GM03348 (cell line): ENCODE measurements at regions not wholly inside any gene's neighbourhood (a gene's known extent, or its start where the extent isn't known, plus 50 kb on each side); places are given as distances from the start of the nearest gene placed in this dataset.

Experiments
- DNase-seq: peaks from one replicate; pipeline ENCODE4 v3.0.0; 2012; ENCODE audit warnings: low spot score

DNA sequence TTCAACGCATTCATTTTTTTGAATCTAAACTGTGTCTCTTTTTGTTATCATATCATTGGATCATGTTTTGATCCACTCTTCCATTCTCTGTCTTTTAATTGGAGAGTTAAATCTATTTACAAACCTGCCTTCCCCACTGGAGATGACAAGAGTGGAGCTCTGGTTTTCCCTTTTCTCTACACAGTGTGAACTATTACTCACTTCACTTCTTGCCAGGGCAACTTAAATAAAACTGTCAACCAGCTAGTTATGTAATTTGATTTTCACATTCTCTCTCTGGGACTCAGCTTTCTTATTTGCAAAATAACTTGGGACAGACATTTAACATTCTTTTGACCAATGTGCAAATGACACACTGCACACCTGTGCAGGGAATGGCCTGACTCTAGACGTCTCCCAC, 230.8 kb upstream of the CST7 start:
- no peak for DNase-seq

DNA sequence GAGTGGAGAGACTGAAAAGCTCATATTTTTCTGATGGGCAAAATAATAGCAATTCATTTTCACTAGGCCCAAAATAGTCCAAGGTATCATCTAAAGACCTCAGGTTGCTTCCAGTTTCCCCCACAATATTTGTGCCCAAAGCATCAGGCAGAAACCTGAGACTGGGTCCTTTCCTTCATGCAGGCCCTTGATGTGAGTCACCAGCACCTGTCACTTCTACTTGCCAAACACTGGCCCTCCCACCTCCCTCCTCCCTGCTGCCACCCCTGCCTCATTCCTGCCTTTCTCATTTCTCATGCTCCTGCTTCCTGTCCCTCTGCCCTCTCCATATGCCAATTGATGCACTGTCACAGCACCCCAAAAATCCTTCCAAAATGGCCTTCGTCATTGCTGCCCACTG, 230.4 kb upstream of the CST7 start:
- DNase-seq: no peak

DNA sequence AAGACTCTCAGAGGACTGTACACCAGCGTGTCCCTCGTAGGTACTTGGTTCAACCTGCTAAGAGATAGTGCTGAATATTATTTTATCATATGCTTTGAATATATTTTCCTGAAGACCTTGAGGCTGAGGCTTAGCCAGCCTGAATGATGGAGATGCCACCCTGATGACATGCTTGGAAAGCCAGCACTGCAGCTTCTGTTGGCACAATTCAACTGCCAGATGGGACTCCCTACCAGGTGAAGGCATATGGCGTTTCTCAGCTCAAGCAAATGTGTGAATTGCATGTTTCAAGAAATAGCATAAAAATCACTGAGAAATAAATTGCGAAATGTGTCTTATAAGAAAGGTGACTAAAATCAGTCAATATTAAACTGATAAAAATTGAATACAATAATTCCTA, 228.1 kb upstream of the CST7 start:
- no peak for DNase-seq

DNA sequence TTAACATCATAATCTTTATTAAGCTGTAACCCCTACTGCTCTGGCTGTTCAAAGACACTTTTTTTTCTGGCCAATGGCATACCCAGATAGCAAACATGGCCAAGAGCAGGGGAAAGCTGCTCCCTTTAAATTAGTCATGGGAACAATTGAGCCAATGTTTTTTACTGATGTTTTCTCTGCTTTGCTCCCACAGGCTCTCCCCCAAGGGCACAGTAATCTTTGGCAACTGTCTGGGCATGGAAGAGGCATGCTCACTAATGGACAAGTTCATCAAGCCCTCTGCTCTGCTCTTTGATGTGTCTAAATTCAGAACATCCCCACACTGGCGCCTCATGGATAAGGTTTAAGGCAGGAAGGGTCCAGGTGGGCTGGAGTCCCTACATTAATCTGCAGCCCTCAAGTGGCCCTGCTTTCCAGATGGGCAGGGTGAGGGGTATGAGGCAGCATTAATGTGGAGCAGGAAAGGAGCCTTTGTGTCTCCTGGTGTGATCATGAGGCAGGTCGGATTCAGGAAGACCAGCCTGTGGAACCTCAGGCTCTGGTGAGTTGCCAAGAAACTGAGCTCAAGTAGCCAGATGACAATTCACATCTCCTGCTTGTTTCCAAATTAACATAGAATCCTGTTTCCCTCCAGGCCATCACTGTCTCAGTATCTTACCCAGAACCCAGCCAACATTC, 227.0 kb upstream of the CST7 start:
- DNase-seq: no peak

DNA sequence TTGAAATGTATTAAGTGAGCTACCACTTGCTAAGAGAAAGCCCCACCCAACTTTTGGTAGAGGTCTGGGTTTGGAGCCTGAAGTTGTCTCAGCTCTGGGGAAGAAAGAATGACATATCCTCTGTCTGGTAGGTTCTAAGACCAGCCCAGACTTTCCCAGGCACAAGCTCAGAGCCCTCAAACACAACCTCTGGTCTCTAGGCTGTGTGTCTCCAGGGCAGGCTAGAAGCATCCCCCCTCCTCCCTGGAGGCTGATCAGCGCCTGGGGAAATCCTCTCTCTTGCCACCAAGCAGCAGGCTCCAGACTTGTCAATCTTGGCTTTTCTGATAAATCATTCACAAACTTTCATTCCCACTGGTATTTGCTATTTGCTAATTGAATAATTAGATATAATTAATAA, 226.5 kb upstream of the CST7 start:
- no peak for DNase-seq

DNA sequence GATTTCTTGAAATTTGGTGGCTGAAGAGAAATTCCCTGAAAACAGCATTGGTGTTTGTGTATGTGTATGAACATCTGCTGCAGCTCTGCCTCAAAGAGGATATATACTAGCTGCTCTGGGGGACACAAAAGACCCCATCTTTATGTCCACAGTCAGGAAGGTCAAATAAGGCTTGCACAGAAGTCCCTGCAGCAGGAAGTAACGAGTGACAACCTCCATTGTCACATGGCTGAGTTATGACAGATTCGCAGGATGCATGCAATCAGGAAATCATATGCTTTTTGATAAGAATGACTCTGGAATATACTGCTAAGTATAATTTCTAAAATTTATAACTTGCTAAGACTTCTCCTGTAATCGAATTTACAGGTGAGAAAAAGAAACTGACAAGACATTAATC, 225.9 kb upstream of the CST7 start:
- no peak for DNase-seq

DNA sequence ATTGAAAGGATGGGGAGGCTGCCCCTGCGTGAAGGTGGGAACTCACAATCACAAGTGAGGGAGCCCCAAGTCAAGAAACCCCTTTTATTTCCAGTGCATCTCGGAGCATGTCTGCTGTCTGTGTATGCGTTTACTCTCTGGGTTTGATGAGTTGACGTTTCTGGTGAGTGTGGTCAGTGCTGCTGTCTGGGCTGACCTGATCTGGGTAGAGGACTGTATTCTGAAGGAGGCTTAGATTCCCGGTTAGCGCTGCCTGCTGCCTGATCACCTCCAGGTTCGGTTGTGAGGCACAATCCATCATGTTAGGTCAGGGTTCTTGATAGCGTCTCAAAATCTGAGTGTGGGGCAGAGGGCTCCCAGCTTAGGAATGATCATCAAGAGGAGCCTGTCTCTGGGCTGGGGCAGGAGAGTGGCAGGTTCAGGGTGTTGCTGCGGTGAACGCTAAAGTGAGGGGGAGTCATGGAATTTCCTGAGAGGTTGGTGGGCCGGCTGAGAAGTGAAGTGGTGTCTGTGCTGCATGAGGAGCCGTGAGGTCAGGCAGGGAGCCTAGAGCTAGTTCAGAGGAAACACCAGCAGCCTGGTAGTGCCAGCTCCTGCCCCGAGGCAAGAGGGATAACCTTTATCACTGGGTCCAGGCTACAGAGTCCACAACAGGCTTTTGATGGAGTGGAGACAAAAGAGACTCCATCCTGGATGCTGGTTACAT, 225.3 kb upstream of the CST7 start:
- DNase-seq: no peak

DNA sequence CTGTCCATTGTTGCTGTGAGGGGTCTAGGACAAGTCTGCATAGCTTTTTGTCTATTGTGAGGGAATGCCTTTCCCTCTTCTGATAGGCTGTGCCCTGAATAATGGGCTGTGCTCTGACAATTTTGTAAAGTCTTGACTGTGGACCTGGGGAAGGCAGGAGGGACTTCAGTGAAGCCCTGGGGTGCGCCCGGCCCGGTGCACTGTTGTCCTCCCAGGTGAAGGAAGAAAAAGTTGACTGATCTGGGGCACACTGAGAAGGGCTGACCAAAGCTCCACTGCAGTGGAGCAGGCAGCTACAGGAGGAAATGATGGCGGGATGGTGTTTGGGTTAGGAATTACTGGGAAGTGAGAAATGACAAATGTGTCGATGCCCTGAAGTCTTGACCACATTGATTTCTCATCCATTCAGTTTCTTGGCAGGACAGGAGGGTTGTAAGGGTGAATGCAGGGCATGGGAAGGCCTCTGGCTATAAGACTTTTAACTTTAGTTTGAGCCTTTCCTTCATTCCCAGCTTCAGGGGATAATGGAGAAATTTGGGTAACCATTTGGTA, 224.0 kb upstream of the CST7 start:
- no peak for DNase-seq

DNA sequence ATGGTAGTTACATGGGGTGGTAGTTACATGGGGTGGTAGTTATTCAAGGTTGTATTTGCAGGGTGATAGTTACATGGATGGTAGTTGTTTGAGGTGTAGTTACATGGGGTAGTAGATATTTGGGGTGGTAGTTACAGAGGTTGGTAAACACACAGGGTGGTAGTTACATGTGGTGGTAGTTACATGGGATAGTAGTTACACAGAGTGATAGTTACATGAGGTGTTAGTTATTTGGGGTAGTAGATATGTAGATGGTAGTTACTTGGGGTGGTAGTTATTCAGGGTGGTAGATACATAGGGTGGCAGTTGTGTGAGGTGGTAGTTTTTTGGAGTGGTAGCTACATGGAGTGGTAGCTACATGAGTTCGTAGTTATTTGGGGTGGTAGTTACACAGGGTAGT, 221.3 kb upstream of the CST7 start:
- DNase-seq: no peak

DNA sequence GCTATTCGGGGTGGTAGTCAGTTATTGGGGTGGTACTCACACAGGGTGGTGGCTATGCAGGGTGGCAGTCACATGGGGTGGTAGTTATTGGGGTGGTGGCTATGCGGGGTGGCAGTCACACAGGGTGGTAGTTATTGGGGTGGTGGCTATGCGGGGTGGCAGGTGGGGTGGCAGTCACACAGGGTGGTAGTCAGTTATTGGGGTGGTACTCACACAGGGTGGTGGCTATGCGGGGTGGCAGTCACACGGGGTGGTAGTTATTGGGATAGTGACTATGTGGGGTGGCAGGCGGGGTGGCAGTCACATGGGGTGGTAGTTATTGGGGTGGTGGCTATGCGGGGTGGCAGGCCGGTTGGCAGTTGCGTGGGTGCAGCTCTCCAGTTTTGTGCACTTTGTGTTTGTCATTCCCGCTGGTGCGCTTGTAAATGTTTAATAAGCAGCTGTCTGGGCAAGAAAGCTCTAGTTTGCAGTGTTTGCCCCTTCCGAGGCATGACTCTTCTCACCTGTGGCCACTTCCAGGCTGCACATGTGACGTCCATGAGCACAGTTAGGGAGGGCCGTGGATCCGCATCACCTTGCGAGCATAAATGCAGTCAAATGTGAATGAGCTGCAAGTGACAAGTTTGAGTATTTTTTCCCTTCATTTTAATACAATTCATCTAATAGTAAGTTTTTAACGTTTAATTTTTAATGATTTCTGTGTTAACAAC, 219.0 kb upstream of the CST7 start:
- no peak for DNase-seq

DNA sequence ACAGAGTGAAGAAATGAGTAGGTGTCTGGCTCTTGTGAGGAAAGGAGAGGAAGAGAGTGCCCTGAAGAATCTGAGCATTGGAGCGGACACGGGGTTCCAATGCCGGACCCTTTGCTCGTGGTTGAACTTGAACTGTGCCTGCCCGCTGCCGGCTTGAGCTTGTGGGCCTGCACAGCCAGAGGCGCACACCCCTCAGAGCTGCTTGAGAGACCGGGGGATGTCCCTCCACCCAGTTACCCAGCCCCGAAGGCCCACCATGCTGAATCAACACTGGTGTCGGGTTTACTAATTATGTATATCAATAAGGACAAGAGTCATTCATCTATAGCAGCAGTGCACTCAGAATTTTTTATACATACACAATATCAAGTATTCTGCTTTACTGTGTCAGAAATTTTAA, 218.3 kb upstream of the CST7 start:
- no peak for DNase-seq

DNA sequence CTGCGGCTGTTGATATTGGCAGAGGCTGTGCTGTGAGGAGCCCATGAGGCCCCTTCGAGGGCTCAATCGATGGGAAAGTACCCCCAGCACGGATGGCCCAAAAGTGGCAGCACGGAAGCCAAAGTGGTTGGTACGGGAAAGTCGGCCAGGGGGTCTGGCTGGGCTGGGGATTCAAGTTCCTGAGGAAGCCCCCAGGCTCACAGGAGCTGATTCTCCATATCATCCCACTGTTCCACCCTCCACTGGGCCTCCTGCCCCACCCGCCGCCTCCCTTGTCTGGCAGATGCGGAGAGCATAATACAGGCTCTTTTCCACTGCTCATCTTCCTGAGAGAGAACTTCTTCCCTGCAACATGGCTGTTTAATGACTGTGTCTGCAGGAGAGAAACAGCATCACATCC, 217.8 kb upstream of the CST7 start:
- no peak for DNase-seq

DNA sequence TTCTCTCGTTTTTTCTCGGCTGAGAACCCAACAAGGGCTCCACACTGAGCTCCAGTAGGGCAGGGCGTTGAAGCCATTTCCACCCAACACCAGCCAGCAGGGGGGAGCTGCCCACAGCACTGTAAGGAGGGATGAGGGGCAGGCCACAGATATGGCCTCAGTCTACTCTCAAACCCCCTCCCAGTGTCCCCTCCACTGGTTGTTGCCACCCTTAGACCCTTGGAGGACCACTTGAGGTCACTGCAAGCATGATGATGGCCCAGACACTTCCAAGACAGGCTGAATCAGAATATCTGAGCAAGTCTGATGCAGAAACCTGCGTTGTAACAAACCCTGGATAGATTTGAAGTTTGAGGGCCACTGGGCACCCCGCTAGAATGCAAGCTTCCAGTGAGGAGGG, 217.0 kb upstream of the CST7 start:
- DNase-seq: no peak

DNA sequence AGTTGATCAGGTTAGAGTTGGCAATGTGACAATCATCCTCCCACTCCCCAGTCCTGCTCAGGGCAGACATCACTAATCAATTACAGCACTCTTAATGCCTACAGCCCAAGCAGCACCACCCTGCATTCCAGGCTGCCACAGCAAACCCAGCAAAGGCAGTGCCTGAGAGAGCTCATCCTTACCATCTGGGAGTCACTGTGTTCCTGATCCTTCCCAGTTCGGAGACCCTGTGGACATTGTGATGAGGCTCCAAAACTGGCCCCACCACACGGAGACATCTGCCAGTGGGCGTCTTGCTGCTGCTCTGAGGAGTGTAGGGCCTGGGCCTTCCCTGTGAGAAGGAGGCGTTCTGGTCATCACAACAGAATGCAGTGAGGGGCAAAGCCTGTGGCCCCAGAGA, 216.5 kb upstream of the CST7 start:
- no peak for DNase-seq

DNA sequence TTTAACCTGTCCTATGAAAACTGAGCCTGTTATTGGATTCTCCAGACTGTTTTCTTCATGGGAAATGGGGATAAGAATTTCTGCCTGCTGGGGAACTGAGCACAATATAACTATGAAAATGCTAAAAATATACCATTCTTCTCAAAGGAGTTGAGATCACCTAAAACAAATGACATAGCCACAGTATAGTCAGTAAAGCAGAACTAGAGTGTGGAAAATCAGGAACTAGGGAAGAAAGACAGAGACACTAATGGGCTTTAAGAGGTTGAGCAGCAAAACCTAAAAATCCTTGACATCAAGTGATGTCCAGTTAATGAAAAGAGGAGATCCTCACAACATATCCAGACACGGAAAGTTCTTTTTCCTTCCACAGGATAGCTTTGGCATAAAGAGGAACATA, 215.7 kb upstream of the CST7 start:
- DNase-seq: no peak

DNA sequence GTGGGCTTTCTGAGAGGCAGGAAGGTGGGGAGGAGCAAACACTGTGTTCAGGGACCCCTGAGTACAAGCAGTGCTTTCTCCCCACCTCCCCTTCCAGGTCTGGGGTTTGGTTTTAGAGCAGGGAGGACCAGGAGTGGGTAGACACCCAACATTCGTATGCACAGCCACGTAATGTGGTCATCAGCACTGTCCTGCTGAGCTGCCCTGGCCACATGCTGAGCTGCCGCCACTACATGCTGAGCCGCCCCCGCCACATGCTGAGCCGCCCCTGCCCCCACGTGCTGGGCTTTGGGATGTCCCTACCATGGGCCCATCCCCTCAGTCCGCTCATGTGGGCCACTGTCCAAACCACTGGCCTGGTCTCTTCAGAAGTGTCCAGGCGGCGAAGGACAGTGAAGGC, 214.9 kb upstream of the CST7 start:
- DNase-seq: no peak

DNA sequence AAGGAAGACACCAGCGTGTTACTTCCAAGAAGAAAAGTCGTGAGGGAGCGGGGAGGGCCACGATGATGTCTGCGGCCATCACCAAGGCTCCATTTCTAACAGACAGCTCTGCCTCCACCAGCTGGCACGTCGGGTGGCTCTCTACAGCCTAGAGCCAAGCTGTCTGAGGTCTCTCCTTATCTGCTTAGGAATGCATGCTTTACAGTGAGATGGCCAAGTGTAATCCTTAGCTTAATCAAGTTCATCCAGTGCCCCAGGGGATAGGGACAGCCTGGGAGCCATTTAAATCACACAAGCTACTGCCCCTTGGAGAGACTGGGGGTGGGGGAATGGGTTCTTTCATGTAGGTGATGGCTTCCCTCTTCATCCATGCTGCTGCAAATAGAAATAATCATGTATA, 213.8 kb upstream of the CST7 start:
- DNase-seq: no peak

DNA sequence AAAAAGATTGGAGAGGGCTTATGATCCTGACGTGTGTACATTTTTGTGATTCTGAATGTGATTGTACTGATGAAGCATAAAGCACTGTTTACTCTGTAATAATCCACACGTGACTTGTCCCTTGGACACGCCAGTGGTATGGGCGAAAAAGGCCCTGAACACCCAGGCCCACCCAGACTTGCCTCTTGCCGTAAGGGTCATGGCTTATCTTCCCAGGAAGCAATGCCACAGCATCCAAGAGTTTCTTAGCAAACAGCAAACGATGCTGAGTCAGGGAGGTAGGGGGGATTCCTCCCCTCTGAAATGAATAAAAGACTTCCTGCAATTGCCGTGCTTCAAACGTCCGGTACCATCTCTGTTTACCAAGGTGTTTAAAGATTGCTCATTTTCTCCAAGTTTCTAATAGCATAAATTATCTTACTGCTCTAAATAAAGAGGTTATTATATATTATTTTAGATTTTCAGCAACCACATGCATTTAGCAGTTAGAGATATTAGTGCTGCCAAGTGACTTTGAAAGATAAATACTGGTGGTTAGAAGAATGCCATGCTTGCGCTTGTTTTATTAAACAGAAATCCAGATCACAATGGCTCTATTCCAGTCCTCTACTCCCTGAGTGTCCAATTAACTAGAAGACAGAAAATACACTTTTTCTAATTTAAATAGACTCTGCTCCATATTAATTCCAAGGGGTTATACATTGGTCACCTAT, 212.8 kb upstream of the CST7 start:
- DNase-seq: no peak

DNA sequence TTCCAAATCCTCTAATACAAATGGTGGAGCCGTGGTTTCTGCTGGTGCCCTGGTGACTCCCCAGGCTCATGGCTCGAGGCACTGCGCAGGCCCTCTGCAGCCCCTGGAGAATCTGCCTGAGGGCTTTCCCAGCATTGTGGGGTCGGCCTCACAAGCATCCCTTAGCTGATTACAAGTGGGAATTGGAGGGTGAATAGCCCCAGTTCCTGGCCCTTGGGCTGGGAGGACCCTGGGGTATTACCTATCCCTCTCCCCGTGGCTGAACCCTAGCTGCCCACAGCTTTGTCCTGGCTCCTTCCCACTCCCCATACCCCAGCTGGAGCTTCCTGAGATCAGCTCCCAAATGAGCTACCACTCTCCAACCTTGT, 212.2 kb upstream of the CST7 start:
- DNase-seq: no peak

DNA sequence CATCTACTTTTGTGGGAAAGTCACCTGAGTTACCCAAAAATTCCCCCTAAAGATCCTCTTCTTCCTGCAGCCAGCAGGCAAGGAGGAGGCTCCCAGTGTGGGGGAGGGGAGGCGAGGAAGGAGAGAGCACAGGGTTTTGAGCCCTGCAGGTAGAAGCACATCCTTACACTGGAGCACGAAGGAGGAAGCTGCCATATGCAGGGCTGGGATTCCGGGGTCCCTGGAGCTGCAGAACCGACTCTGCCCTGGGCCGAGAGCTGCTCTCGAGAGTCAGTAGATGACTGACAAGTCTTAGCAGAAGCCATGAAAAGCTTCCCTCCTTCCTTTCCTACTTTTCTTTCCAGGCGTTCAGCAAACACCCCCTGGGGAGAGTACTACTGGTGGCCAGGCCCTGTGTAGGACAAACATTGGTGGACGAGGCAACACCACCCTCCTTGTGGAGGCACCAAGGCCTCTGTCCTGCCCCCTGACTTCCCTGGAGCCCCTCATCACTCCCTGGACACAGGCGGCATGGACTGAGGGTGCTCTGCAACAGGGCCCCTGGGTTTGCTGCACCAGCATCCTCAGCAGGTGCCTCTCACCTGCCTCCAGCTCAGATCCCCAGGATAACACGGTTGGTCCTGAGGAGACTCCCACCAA, 211.7 kb upstream of the CST7 start:
- no peak for DNase-seq

DNA sequence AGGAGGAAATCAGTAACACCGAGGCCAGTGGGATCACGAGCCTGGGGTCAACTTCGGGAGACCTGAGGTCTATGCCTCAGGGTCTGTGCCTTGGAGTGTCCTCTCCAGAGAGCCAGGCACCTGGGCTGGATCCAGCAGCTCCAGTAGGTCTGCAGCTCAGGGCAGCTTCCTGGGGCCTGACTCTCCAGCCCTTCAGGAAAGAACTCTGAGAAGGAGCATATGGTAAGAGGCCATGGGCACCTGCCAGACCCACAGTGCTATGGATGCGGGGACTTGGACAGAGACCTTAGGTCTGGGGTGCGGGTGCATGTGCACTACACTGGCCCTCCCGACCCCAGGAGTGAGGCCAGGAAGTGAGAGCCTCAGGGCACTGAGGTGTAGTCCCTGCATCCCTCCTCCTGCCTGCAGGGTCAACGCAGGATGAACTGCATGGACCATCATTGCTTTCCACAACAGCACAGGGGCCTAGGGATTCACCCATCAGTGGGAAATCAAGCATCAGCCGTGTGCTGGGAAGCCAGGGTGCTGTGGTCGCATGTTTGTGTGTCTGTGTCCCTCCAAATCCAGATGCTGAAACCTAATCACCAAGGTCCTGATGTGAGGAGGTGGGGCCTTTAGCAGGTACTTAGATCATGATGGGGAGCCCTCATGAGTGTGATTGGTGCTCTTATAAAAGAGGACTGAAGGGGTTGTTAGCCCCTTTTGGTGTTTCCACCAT, 210.9 kb upstream of the CST7 start:
- DNase-seq: no peak
